ENCODE measurements at regions not wholly inside any gene's neighbourhood (a gene's known extent, or its start where the extent isn't known, plus 50 kb on each side); places are given as distances from the start of the nearest gene placed in this dataset.

GRCh38 chr3:178397202-178397601 lies 139.0 kb upstream of the KCNMB2 start:
- Histone ChIP-seq H3K18ac (ENCODE audit: extremely low read depth, low read length) (no peak overlapping the region), H2BK15ac (ENCODE audit: low read length) (no peak overlapping the region), H2BK120ac (replicated peaks; ENCODE audit: low read depth, low read length) (no peak overlapping the region), H2BK20ac (ENCODE audit: low read length) (no peak overlapping the region), H2AK5ac (ENCODE audit: low read depth, low read length) (no peak overlapping the region), H2BK5ac (ENCODE audit: low read depth, low read length) (no peak overlapping the region), H4K91ac (replicated peaks; ENCODE audit: insufficient read length, low read length) (no peak overlapping the region), H2AFZ (ENCODE audit: low read length) (no peak overlapping the region), H3K27ac (ENCODE audit: low read depth, low read length) (no peak overlapping the region), H3K9me3 (ENCODE audit: insufficient read depth in 2 of 2, low read depth in 1 of 2, low read length in 1 of 2) (no peaks in the 10 kb centered on the region), H2BK12ac (ENCODE audit: low read depth, low read length) (no peak overlapping the region), H3K56ac (replicated peaks; ENCODE audit: insufficient read length, low read depth, low read length) (no peak overlapping the region), H4K20me1 (replicated peaks in 1 of 2; ENCODE audit: control insufficient read depth in 1 of 2, insufficient read depth in 2 of 2, low read length in 2 of 2) (no peaks in the 10 kb centered on the region), H3K14ac (ENCODE audit: insufficient read length) (no peak overlapping the region), H3K79me2 (ENCODE audit: control insufficient read depth in 1 of 2, insufficient read depth in 2 of 2, low read length in 2 of 2) (no peaks in the 10 kb centered on the region), H3K79me1 (ENCODE audit: low read depth, low read length) (no peaks in the 10 kb centered on the region), H4K8ac (ENCODE audit: extremely low read depth, insufficient read depth, low read length) (no peak overlapping the region), H4K5ac (ENCODE audit: insufficient read length, low read depth, low read length) (no peak overlapping the region), H3K4me3 (ENCODE audit: extremely low read depth in 1 of 4, insufficient read depth in 2 of 4, low read depth in 3 of 4, low read length in 4 of 4) (no peak overlapping the region), H3K27me3 (replicated peaks in 1 of 4; ENCODE audit: control insufficient read depth in 3 of 4, extremely low read depth in 1 of 4, insufficient read depth in 3 of 4, low read length in 3 of 4) (no peaks in the 10 kb centered on the region), H3K4me1 (replicated peaks in 1 of 4; ENCODE audit: control insufficient read depth in 3 of 4, insufficient read depth in 4 of 4, low read length in 3 of 4) (no peaks in the 10 kb centered on the region), H3K36me3 (ENCODE audit: control insufficient read depth in 2 of 4, insufficient read depth in 4 of 4, low read length in 3 of 4) (no peaks in the 10 kb centered on the region), H3K23me2 (ENCODE audit: low read depth, low read length) (no peaks in the 10 kb centered on the region), H3K4ac (replicated peaks; ENCODE audit: insufficient read length, low read depth, low read length) (no peak overlapping the region), H3K9ac (replicated peaks in 1 of 4; ENCODE audit: extremely low read depth in 1 of 4, low read depth in 3 of 4, low read length in 3 of 4) (no peak overlapping the region), H3K4me2 (ENCODE audit: insufficient read depth in 1 of 2, low read depth in 2 of 2, low read length in 2 of 2) (no peak overlapping the region), H3K23ac (ENCODE audit: insufficient read length) (no peak overlapping the region)
- ChIA-PET POLR2A (ENCODE audit: partially characterized antibody) (no interaction called here), CTCF (ENCODE audit: partially characterized antibody) (interaction anchor here (1.2 kb wide), 1 partner anchor 8 kb away, joined by 3 read pairs; no protein-coding TSS in a partner anchor)
- no peak for DNase-seq (ENCODE audit: low read depth in 1 of 2, low spot score in 2 of 2)
- 83% methylated on average over 2 of the region's 2 CpGs; no CpG with 5 or more reads in 1 of the 2 experiments for WGBS, 2 experiments (ENCODE audit: extremely low coverage in 1 of 2, insufficient coverage in 1 of 2, insufficient read length in 1 of 2, insufficient replicate concordance in 2 of 2, low coverage in 1 of 2, low lambda C conversion rate in 2 of 2, missing lambda C conversion rate in 1 of 2)
- FAIRE-seq = no peak
- TF ChIP-seq BACH1 (IDR thresholded peaks at IDR 0.05; ENCODE audit: low read length) (no peak), RFX5 (IDR thresholded peaks at IDR 0.05; ENCODE audit: borderline replicate concordance, low read depth, low read length) (no peak), GTF2F1 (IDR thresholded peaks at IDR 0.05; ENCODE audit: borderline replicate concordance, low read depth, low read length) (no peak), BCL11A (IDR thresholded peaks at IDR 0.05; ENCODE audit: low read depth in 2 of 2, low read length in 2 of 2) (no peak), GABPA (IDR thresholded peaks at IDR 0.05; ENCODE audit: borderline replicate concordance, insufficient read depth, low read length) (no peak), CBX5 (IDR thresholded peaks at IDR 0.05; ENCODE audit: low read depth, low read length) (no peak), CBX8 (IDR thresholded peaks at IDR 0.05; ENCODE audit: borderline replicate concordance, low read depth, low read length) (no peak), TAF7 (optimal IDR thresholded peaks at IDR 0.05; ENCODE audit: borderline replicate concordance, low read depth, low read length) (no peak), SIN3A (conservative IDR thresholded peaks at IDR 0.05 in 1 of 2, IDR thresholded peaks at IDR 0.05 in 1 of 2; ENCODE audit: low read depth in 1 of 2, low read length in 2 of 2) (no peak), TBP (IDR thresholded peaks at IDR 0.05; ENCODE audit: low read depth, low read length) (no peak), TCF12 (IDR thresholded peaks at IDR 0.05; ENCODE audit: low read depth, low read length) (no peak), ATF3 (IDR thresholded peaks at IDR 0.05; ENCODE audit: insufficient read depth, low read depth, low read length) (no peak), NRF1 (IDR thresholded peaks at IDR 0.05; ENCODE audit: low read depth, low read length) (no peak), RBBP5 (IDR thresholded peaks at IDR 0.05; ENCODE audit: borderline replicate concordance, low read depth, low read length) (no peak)
